ENCODE measurements at regions not wholly inside any gene's neighbourhood (a gene's known extent, or its start where the extent isn't known, plus 50 kb on each side); places are given as distances from the start of the nearest gene placed in this dataset.

DNA sequence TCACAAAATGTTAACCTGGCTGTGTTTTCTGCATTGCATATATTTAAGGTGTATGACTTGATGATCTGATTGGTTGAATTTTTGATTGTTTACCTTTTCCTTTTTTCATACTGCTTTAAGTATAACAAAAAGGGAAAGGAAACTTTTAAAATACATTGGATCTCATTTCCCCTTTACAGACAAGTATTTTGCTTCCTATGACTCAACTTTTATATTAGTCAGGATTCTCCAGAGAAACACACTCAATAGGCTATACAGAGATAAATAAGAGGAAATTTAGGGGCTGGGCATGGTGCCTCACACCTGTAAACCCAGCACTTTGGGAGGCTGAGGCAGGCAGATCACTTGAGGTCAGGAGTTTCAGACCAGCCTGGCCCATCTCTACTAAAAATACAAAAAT is 205.8 kb downstream of the TJP1 start:
- DNase-seq (ENCODE audit: low spot score in 2 of 2) (no peak), ATAC-seq (no peak)
- Mint-ChIP-seq H3K36me3 (no peaks in the 10 kb centered on the region), H3K27ac (no peak overlapping the region), H3K9me3 (no peaks in the 10 kb centered on the region)

DNA sequence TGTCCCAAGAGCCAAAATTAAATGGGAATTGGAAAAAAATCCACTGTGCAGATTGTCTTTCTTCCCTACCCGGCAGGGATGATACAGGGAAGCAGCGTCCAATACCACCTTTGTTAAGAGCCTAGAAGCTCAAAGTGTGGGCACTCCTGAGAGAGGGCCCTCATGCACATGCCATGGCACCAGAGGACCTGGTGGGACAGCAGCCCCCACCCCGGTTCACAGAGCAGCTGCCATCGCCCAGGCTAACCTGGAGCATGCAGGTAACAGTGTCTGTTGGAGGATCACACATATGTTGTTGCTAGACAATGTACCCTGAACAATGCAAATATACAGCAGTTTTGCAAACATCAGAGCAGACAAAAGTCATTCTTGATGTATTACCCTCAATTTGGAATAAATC is 206.5 kb downstream of the TJP1 start:
- DNase-seq (ENCODE audit: low spot score in 2 of 2) (no peak), ATAC-seq (no peak)
- Mint-ChIP-seq H3K36me3 (no peaks in the 10 kb centered on the region), H3K9me3 (no peaks in the 10 kb centered on the region), H3K27ac (no peak overlapping the region)

DNA sequence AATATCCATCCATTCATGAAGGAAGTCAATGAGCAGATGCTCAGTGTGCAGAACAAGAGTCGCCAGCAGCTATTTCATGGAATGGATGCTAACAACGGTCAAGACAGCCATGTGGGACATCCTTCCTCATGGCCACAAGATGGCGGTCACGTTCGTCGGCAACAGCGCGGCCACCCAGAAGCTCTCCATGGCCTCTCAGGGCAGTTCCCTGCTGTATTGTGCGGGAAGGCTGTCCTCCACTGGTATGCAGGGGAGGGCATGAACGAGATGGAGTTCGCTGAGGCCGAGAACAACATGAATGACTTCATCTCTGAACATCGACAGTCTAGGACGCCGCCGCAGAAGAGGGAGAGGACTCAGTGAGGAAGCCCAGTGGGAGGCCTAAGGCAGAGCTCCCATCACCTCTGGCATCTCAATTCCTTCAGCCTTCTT is 208.3 kb downstream of the TJP1 start:
- Mint-ChIP-seq H3K36me3 (no peaks in the 10 kb centered on the region), H3K9me3 (no peaks in the 10 kb centered on the region), H3K27ac (no peak overlapping the region)
- no peak for DNase-seq (ENCODE audit: low spot score in 2 of 2)
- no peak for ATAC-seq

DNA sequence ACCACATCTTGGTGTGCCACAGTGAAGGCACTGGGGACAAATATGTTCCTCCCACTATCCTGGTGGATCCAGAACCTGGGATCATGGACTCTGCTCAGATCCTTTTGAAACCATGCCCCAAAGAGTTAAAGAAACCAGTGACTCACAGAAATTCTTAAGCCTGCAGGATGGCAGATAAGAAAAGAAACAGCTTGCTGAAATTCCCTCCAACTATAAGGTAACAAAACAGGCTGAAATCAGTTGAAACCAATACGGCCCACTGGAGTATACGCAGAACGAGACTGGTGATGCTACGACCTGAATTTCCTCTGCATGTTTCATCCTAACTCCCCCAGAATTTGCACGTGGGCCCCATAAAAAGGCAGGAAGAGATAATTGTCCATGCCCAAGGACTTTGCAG is 209.6 kb downstream of the TJP1 start:
- Mint-ChIP-seq H3K27ac (no peak overlapping the region), H3K9me3 (no peaks in the 10 kb centered on the region), H3K36me3 (no peaks in the 10 kb centered on the region)
- DNase-seq (ENCODE audit: low spot score in 2 of 2): no peak
- no peak for ATAC-seq

DNA sequence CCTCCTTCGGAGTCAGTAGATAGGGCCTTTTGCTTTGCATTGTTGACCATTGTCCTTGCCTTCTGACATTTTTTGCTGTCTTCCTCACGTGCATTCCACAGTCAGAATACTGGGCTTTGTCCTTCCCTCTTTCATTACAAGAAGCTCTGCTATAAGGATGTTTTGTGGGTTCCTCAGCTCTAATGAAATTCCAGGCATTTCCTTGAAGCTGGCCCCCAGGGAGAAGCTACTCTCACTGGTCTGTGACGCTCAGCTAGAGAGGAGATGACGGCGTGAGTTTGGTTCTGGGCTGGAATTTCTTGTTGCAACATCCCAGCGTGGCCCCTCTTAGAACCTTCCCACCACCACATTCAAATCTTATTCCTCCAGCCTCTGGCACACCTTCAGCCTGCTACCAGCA is 210.2 kb downstream of the TJP1 start:
- no peaks in the 10 kb centered on the region for H3K9me3 Mint-ChIP-seq

DNA sequence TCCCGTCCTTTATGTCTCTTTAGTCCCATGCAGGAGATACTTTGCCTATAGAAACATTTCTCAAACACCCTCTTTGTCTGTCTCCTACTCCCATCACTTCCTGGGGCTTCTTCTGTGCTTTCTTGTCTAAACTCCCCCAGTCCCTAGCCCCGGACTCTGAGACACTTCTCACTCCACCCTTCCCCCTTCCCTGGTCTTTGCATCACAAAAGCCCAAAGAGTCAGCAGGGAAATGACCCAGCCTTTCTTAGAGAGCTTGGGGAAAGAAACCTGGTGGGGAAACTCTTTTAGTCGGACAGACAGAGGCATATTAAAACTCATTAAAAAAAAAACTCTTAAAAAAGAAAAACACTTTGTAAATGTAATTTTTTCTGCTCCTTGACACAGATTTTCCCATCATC is 211.2 kb downstream of the TJP1 start:
- DNase-seq (ENCODE audit: low spot score in 2 of 2): no peak
- Mint-ChIP-seq H3K36me3 (no peaks in the 10 kb centered on the region), H3K27ac (no peak overlapping the region), H3K9me3 (no peaks in the 10 kb centered on the region)
- ATAC-seq: no peak

More for the DNA sequence above, 210.2 kb downstream of the TJP1 start:
- Mint-ChIP-seq H3K36me3 (no peaks in the 10 kb centered on the region), H3K27ac (no peak overlapping the region)
- ATAC-seq (no peak), DNase-seq (ENCODE audit: low spot score in 2 of 2) (no peak)

DNA sequence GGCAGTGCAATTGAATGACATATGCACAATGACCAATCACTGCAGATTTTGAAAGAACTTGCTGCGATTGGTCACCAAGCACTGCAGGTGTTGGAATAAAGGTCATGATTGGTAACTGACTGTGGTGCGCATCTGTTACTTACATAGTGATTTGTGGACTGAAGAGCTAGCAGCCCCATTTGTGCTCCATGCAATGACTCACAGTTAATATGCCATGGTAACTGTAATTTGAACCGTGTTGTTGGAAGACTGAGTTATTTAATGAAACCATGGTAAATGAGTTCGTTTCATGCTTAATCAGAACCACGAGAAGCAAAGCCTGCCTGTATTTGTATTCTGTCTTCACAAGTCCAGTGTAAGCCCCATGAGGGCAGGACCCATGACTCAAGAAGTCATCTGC is 220.5 kb downstream of the TJP1 start:
- H3K36me3 Mint-ChIP-seq: peaks cover 0 to 5% of the 10 kb centered on the region in 2 donors
- ATAC-seq: no peak
- no peaks in the 10 kb centered on the region for H3K9me3 Mint-ChIP-seq
- no peak for DNase-seq (ENCODE audit: low spot score in 2 of 2)
- no peak overlapping the region for H3K27ac Mint-ChIP-seq

DNA sequence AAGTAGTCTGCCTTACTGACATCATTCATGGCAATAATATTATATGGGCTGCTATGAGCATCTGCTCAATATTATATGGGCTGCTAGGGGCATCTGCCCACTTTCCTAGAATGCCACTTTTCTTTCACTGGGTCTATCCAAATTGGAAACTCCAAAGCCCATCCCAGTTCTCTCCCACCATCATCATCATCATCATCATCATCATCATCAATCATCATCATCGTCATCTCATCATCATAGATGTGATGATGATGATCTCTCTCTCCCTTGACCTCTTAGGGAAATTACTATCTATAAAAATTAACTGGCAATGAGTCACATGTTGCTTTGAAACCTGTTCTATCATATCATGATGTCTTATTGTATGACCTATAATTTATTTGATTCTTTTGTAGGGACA is 222.0 kb downstream of the TJP1 start:
- peaks cover 0 to 5% of the 10 kb centered on the region in 2 donors for H3K36me3 Mint-ChIP-seq
- no peaks in the 10 kb centered on the region for H3K9me3 Mint-ChIP-seq
- H3K27ac Mint-ChIP-seq: no peak overlapping the region
- no peak for DNase-seq (ENCODE audit: low spot score in 2 of 2)
- no peak for ATAC-seq

DNA sequence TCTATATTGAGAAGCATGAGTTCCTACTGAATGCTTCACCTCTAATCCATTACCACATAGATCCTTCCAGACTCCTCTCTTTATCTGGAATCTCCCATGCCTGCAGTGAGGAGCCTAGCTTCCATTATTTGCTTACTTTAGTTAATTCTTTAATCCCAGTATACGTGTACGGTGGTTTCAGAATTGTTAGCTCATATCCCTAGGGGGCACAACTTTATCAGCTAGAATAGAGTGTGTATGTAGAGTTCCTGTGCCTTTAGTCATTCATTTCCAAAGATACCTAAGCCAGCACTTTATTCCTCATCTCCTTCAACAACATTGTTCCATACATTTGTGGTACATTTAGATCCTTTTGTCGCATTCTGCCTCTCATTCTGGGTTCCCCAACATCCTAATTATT is 226.0 kb downstream of the TJP1 start:
- DNase-seq (ENCODE audit: low spot score in 2 of 2) (no peak), ATAC-seq (no peak)
- Mint-ChIP-seq H3K36me3 (peaks cover 0 to under 1% of the 10 kb centered on the region in 2 donors), H3K9me3 (no peaks in the 10 kb centered on the region), H3K27ac (no peak overlapping the region)

DNA sequence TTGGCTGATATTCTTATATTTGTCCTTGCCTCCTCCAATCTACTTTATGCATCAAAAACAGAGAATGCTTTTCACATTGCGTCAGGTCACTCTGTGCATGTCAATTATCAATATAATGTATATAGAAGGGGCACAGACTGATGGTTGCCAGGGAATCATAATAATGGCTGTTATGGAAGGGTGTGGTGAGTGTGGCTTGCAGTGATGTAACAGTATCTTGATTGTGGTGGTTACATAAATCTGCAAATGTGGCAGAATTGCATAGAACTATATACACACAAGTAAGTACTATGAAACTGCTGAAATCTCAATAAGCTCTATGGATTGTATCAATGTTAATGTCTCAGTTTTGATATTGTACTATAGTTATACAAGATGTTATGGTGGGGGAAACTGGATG is 228.6 kb downstream of the TJP1 start:
- no peak for ATAC-seq
- Mint-ChIP-seq H3K9me3 (no peaks in the 10 kb centered on the region), H3K36me3 (no peaks in the 10 kb centered on the region), H3K27ac (no peak overlapping the region)
- no peak for DNase-seq (ENCODE audit: low spot score in 2 of 2)

DNA sequence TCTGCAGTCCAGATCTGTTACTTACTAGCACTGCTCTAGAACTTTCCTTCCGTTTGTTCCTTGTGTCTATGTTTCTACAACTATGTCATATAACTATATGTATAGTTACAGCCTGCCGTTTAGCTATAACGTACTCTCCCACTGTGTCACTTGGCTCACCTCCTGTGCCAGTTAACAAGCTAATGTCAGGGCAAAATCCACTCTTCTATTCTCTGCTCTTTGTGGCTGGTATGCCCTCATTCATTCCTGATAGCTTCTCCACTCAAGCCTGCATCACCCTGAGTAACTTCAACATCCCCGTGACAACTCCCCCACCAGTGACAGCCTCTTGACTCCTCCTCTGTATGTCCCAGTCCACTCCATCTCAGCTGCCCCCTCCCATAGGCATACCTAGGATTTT is 229.2 kb downstream of the TJP1 start:
- H3K36me3 Mint-ChIP-seq: no peaks in the 10 kb centered on the region
- no peak overlapping the region for H3K27ac Mint-ChIP-seq
- ATAC-seq: no peak
- no peaks in the 10 kb centered on the region for H3K9me3 Mint-ChIP-seq
- no peak for DNase-seq (ENCODE audit: low spot score in 2 of 2)

DNA sequence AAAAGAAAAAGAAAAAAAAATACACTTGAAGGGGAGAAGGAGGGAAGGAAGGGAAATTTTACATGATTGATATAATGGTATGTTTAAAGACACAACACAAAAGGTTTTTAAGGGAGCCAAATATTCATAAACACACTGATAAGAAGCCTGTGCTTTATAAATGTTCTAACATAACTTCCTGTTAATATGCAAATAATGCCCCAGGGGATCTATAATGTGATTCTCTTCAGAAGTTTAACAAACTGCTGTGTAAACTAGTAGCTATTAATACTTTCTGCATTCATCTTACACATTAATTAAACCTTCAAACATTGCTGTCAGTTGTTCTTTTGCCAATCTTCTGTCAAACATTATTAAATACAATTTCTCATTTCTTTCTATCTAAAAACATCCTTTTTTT is 231.6 kb downstream of the TJP1 start:
- no peak for ATAC-seq
- no peak for DNase-seq (ENCODE audit: low spot score in 2 of 2)
- H3K36me3 Mint-ChIP-seq: no peaks in the 10 kb centered on the region
- no peaks in the 10 kb centered on the region for H3K9me3 Mint-ChIP-seq
- no peak overlapping the region for H3K27ac Mint-ChIP-seq

DNA sequence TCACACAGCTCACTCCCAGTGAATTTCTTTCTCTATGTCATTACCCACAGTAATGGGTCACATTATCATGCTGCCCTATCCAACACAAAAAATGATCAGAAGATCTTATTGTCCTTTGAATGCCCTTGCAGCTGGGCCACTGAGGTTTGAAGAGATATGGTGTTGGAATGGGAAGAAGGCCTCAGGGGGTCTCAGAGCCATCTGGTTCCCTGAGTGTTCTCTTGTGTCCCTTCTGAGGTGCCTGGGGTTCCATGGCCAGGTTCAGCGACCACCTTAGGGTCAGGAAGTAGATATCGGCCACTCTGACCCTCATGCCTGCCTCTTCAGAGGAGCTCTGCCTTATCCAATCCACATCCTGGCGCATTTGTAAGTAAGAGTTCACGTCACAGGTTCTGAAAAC is 232.3 kb downstream of the TJP1 start:
- no peak for ATAC-seq
- no peak overlapping the region for H3K27ac Mint-ChIP-seq
- DNase-seq (ENCODE audit: low spot score in 2 of 2): no peak
- H3K36me3 Mint-ChIP-seq: no peaks in the 10 kb centered on the region
- no peaks in the 10 kb centered on the region for H3K9me3 Mint-ChIP-seq

DNA sequence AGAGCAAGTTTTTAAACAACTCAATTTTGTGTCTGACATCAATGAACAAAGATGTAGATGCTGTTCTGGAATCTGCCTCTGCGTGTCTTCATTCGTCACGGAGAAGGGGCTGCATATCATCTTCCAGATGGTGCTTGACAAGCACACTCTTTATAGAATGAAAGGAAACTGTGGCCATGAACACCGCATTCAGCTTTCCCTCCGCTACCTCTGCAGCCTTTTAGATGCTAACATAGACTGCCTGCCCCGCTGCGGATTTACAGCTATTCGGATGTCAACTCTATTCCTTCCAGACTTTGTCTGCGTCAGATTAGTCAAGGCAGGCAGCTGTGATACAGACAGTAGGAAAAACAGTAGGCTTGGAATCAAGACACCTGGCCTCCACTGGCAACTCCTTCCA is 232.9 kb downstream of the TJP1 start:
- H3K27ac Mint-ChIP-seq: no peak overlapping the region

DNA sequence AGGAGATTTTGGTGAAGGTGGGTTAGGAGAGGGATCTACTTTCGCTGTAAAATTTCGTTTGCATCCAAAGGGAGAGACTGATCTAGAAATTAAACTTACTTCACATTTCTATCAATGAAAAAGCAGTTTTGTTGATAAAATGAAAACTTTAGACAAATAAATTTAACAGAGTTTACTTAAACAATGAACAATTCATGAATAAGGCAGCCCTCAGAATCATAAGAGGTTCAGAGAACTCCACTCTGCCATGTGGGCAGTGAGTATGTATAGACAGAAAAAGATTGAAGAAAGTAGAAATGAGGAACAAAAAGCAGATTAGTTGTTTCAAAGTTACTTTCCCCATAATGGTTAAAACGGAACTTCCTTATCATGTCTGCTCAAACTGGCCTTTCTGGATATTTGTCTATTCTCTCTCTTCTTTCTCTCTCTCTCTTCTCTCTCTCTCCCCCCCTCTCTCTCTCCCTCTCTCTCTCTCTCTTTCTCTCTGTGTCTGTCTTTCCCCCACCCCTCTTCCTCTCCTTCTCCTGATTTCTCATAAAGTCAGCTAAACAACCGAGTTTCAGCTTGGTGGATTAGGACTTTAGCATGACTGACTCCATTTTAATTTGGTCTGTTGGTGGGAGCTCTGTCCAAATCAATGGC is 248.9 kb downstream of the TJP1 start:
- H3K9me3 Mint-ChIP-seq: peaks cover 0 to 4% of the 10 kb centered on the region in 2 donors
- no peak overlapping the region for H3K27ac Mint-ChIP-seq
- H3K36me3 Mint-ChIP-seq: peaks cover 0 to 32% of the 10 kb centered on the region in 2 donors
- ATAC-seq: no peak
- DNase-seq (ENCODE audit: low spot score in 2 of 2): no peak

More for the DNA sequence above, 232.9 kb downstream of the TJP1 start:
- DNase-seq (ENCODE audit: low spot score in 2 of 2) (no peak), ATAC-seq (no peak)
- Mint-ChIP-seq H3K36me3 (no peaks in the 10 kb centered on the region), H3K9me3 (no peaks in the 10 kb centered on the region)

DNA sequence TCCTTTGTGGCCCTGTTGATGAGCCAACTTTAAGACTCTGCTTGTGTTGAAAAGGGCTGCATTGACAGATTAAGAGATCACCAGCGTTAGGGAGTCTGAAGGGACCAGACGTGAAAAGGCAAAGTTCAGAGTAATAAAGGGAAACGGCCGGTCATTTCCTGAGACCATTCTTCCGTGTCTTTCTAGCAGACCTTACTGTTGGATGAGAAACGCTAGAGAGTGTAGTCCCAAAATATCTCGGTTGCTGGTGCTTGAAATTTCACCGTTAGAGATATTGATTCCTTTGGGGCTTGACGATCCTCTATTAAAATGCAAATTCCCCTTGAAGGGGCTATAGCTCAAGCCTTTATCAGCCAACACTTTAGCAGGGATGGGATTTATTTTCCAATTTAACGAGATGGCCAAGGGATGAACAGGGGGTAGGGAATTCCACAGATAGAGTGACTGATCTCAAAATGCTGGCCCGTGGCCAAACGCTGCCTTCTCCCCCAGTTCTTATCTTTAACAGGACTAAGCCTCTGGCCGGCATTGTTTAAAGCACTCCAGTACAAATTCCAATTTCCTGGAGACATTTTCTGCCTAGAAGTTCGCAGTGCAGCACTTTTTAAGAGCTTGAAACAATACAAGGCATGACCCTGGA is 250.4 kb downstream of the TJP1 start:
- DNase-seq (ENCODE audit: low spot score in 2 of 2) (no peak), ATAC-seq (no peak)
- H3K36me3 Mint-ChIP-seq: peaks cover 0 to 39% of the 10 kb centered on the region in 2 donors
- H3K9me3 Mint-ChIP-seq: peaks cover 0 to 4% of the 10 kb centered on the region in 2 donors
- no peak overlapping the region for H3K27ac Mint-ChIP-seq

DNA sequence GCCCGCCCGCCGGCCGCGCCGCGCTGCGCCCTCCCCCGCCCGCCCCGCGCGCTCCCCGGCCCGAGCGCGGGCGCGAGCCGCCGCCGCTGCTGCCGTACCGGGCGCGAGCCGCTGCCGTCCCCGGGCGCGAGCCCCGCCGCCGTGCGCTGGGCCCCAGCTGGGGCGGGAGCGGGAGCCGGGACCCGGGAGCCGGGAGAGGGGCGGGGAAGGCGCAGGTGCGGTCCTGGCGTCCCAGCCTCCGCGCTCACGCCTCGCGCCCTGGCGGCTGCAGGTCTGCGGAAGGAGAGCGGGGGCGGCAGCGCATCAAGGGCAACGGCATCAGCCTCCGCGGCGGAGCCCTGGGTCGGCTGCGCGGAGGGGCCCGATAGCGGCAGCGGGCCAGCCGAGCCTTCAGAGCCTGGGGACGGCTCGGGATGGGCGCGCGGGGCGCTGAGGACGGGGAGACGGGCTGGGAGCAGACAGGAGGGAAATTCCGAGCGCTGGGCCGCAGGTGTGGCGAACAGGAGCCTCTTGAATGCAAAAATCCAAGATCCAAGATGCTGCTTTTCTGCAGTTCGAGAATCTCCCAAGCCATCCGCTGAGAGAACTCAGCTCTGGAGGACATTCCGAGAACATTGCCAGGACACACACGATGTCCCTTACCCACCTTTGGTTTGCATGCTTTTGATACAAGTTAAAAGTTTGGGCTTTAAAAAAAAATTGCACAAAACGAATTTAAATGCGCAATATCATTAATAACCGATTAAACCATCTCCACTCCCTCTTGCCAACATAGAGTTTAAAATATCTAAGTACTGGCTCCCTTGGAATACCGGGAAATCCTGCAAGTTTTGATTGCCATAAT is 251.1 kb downstream of the TJP1 start:
- DNase-seq (ENCODE audit: low spot score in 2 of 2) (peak in 1 of 2 donors; percentile 23), ATAC-seq (peak in 1 of 2 donors; percentile 41)
- H3K9me3 Mint-ChIP-seq: peaks cover 0 to 4% of the 10 kb centered on the region in 2 donors
- H3K36me3 Mint-ChIP-seq: peaks cover 0 to 41% of the 10 kb centered on the region in 2 donors
- H3K27ac Mint-ChIP-seq: no peak overlapping the region

Measured in activated naive CD4-positive, alpha-beta T cell treated with anti-CD3 and anti-CD28 coated beads, Interleukin-2, amount 50 U/mL, for 72 hours (primary cell).